A549 (cell line): ENCODE measurements at regions not wholly inside any gene's neighbourhood (a gene's known extent, or its start where the extent isn't known, plus 50 kb on each side); places are given as distances from the start of the nearest gene placed in this dataset.

ENCODE experiments used
- CTCF ChIP-seq: fragments of >200 bp; sonication (Bioruptor Twin); formaldehyde crosslinking; IDR thresholded peaks from 3 replicates; pipeline ENCODE4 v1.5.1; 2016
- EHMT2 ChIP-seq: fragments of 200-600 bp; sonication (generic); IDR thresholded peaks from 2 replicates; pipeline ENCODE4 v1.6.1; 2016; ENCODE audit warnings: antibody characterized with exemption, low read depth, mild to moderate bottlenecking, moderate library complexity
- HOXA7 ChIP-seq: fragments of 250-450 bp; sonication (Bioruptor Pico); IDR thresholded peaks from 2 replicates; pipeline ENCODE4 v1.5.0; 2020; ENCODE audit warnings: mild to moderate bottlenecking, moderate library complexity

- TF ChIP-seq CTCF, result no peak
- TF ChIP-seq EHMT2, result no peak
- no peak for TF ChIP-seq HOXA7
Measured at GRCh38 chr15:61668444-61668843, 391.8 kb downstream of the VPS13C start.
